Effector memory CD8-positive, alpha-beta T cell (primary cell): ENCODE measurements at regions not wholly inside any gene's neighbourhood (a gene's known extent, or its start where the extent isn't known, plus 50 kb on each side); places are given as distances from the start of the nearest gene placed in this dataset.

Experiments
- ATAC-seq: fragments of 150-1000 bp; cut with Tn5 transposase; replicated peaks from 2 replicates; pipeline ENCODE4 v1.10.0; 2021; ENCODE audit warnings: mild to moderate bottlenecking, moderate library complexity
- DNase-seq, 3 experiments: peaks; one replicate each; pipeline ENCODE4 v3.0.0; 2021
- H3K27ac Mint-ChIP-seq, 2 donors: one replicate each; pipeline ENCODE4 v1.8.0; 2022; ENCODE audit warnings: mild to moderate bottlenecking in 2 of 2, mixed read lengths in 2 of 2, moderate library complexity in 2 of 2
- H3K27me3 Mint-ChIP-seq, 2 donors: one replicate each; pipeline ENCODE4 v1.8.0; 2022; ENCODE audit warnings: mixed read lengths in 2 of 2
- H3K36me3 Mint-ChIP-seq: one replicate; pipeline ENCODE4 v1.8.0; 2022; ENCODE audit warnings: mild to moderate bottlenecking, moderate library complexity, mixed read lengths; ENCODE audit not compliant: insufficient read depth
- H3K4me1 Mint-ChIP-seq, 2 donors: one replicate each; pipeline ENCODE4 v1.8.0; 2022; ENCODE audit warnings: low read depth in 2 of 2, mixed read lengths in 2 of 2
- H3K4me3 Mint-ChIP-seq, 2 donors: one replicate each; pipeline ENCODE4 v1.8.0; 2022; ENCODE audit warnings: mild to moderate bottlenecking in 2 of 2, mixed read lengths in 2 of 2, moderate library complexity in 2 of 2
- H3K9me3 Mint-ChIP-seq, 2 donors: one replicate each; pipeline ENCODE4 v1.8.0; 2022; ENCODE audit warnings: mixed read lengths in 2 of 2

DNA sequence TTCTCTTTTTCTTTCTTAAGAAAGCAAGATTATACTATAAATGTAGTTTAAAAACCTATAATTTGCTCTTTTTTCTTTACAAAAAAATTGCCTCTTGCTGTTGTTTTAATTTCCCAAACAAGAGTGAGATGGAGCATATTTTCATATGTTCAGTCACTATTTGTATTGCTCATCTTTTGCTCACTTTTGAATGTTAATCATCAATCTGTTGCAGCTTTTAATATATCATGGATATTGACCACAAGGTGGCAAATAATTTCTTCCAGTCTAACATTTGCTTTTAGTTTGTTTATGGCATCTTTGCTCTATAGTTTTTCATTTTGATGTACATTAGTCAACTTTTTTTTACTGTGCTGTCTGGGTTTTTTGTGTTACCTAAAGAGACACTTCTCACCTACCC, 112.6 kb upstream of the THRB start:
- Mint-ChIP-seq H3K27ac (no peak overlapping the region), H3K4me3 (no peak overlapping the region), H3K4me1 (no peaks in the 10 kb centered on the region), H3K27me3 (no peaks in the 10 kb centered on the region), H3K36me3 (no peaks in the 10 kb centered on the region), H3K9me3 (peaks cover 8% of the 10 kb centered on the region in 2 donors)
- no peak for ATAC-seq
- no peak for DNase-seq

DNA sequence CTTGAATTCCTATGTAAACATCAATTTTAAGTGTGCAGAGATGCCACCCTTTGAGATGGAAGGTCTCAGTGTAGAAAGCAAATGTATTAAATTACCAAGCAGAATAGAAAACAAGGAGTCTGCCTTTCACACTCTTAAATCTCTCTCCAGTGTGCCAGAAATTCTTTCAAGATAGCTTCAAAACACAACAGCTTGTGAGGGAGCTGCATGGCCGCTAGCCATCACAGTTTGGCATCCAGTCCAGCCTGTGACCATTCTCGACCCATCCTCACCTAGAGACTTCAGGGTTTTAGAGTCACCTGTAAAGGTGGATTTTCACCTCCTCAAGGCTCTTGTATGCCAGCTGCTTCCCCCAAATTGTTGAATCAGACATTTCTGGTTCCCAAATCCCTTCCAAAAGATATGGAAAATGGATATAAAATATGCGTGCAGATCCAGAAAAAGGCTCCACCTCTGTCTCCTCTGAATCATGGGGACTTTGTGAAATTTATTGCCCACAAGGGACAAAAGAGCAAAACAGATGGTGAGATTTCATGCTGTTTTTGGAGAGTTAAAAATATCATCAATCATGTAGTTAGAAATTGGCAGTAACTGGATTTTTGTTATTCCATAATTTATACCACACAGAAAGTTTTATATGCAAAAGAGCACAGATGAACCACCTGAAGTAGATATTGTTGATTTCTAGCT, 114.2 kb upstream of the THRB start:
- no peak for ATAC-seq
- DNase-seq, result no peak
- H3K4me3 Mint-ChIP-seq, result no peak overlapping the region

DNA sequence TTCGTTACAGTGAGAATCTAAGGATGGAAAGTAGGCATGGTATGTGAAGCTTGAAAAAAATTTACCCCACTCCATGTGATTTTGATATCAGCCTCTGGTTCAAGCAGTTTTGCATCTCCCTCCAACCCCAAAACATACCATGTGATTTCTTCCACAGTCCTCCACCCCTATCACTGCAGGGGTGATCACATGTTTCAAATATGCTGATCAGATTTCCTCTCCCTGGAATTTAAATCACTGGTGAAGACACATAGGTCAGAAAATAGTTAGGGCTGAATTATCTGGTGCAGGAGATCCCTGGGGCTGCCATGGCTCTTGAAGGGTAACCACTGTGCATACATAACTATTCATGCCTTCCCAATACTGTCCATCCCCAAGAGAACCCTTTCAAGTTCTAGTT, 119.7 kb upstream of the THRB start:
- Mint-ChIP-seq H3K36me3 (no peaks in the 10 kb centered on the region), H3K27me3 (no peaks in the 10 kb centered on the region), H3K4me3 (no peak overlapping the region), H3K4me1 (no peaks in the 10 kb centered on the region), H3K9me3 (peaks cover 0 to 5% of the 10 kb centered on the region in 2 donors), H3K27ac (no peak overlapping the region)
- ATAC-seq (no peak), DNase-seq (no peak)

More for the DNA sequence above, 114.2 kb upstream of the THRB start:
- Mint-ChIP-seq H3K27me3 (no peaks in the 10 kb centered on the region), H3K36me3 (no peaks in the 10 kb centered on the region), H3K4me1 (no peaks in the 10 kb centered on the region), H3K27ac (no peak overlapping the region), H3K9me3 (peaks cover 8% of the 10 kb centered on the region in 2 donors)

DNA sequence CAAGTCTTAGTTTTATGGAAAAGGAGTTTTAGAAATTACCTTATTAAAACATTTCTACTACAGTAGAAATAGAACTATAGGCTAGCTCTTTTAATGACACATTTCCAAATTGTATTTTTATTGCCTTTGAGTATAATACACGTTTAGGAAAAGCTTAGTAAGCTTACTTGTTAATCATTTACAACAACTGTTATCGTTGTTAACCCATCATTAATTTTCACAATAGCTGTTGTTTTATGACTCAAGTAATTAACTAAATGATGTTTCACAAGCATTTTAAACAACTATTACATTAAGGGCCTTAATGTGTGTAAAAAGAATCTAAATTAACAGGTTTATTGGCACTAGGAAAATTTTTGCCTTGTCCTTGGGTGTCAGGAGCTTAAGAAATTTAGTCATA, 120.5 kb upstream of the THRB start:
- DNase-seq, result no peak
- no peak overlapping the region for H3K4me3 Mint-ChIP-seq
- H3K4me1 Mint-ChIP-seq, result no peaks in the 10 kb centered on the region
- peaks cover 0 to 5% of the 10 kb centered on the region in 2 donors for H3K9me3 Mint-ChIP-seq
- no peak for ATAC-seq
- H3K27ac Mint-ChIP-seq, result no peak overlapping the region
- no peaks in the 10 kb centered on the region for H3K36me3 Mint-ChIP-seq
- H3K27me3 Mint-ChIP-seq, result no peaks in the 10 kb centered on the region

DNA sequence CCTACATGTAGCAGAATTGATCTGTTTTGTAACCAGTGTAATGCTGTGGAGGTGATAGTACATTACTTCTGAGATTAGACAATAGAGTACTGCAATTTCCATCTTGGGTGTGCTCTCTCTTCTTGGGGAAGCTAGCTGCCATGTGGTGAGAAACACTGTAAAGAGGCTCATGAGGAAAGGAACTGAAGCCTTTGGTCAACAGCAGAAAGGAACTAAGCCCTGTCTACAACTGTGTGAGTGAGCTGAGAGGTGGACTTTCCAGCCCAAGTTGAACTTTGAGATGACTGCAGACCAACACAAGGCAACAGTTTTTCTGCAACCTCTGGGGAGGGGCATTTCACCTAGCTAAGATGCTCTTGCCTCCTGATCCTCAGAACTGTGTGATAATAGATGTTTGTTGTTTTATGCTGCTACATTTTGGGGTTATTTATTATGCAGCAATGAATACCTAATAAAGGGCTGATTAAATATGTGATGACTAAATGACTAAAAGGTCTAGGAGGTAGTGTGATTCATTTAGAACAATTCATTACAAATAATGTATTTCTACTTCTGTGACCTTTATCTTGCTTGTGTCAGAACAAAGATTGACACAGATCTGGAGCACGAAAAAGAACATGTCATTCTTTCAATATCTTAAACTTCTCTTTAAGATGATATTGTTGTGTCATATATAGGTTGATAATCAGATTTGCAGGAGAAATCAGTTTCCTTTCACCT, 121.6 kb upstream of the THRB start:
- Mint-ChIP-seq H3K27me3 (no peaks in the 10 kb centered on the region), H3K4me3 (no peak overlapping the region), H3K4me1 (no peaks in the 10 kb centered on the region), H3K36me3 (no peaks in the 10 kb centered on the region), H3K9me3 (peaks cover 0 to 3% of the 10 kb centered on the region in 2 donors), H3K27ac (no peak overlapping the region)
- ATAC-seq (no peak), DNase-seq (no peak)

DNA sequence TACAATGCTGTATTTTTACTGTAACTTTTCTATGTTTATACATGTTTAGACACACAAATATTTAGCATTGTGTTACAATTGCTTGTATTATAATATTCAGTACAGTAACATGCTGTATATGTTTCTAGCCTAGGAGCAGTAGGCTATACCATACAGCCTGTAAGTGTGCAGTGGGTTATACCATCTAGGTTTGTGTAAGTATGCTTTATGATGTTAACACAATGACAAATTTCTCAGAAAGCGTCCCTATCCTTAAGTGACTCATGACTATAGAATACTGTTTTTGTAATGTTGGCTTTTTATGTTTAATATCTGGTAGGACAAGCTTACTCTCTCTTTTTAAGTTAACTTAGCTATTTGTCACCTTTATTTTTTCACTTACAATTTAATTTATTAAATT, 127.5 kb upstream of the THRB start:
- DNase-seq, result no peak
- no peaks in the 10 kb centered on the region for H3K27me3 Mint-ChIP-seq
- H3K27ac Mint-ChIP-seq, result no peak overlapping the region
- no peaks in the 10 kb centered on the region for H3K36me3 Mint-ChIP-seq
- ATAC-seq, result no peak
- no peaks in the 10 kb centered on the region for H3K4me1 Mint-ChIP-seq
- no peak overlapping the region for H3K4me3 Mint-ChIP-seq
- H3K9me3 Mint-ChIP-seq, result no peaks in the 10 kb centered on the region

DNA sequence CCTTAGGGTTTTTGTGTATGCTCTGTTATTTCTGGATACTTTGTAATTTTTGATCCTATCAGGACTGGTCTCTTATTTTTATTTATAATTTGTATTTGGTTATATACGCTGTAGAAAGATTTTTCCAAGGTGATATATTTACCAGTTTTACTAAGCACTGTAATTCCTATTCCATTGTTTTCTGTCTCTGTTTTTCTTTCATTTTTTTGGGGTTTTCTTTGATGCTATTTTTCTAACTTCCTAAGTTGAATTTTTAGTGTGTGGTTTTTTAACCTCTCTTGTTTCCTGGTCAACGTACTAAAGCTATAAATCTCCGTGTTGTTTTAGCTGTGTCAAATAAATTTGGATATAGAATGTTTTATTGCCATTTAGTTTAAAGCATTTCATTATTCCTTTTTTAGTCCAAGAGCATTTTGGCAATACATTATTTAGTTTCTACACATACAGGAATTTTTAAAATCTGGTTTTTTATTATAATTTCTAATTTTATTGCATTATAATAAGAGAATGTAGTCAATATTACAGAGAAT, 128.1 kb upstream of the THRB start:
- H3K4me3 Mint-ChIP-seq, result no peak overlapping the region
- no peak for DNase-seq
- no peak for ATAC-seq
- H3K36me3 Mint-ChIP-seq, result no peaks in the 10 kb centered on the region
- H3K27me3 Mint-ChIP-seq, result no peaks in the 10 kb centered on the region
- no peaks in the 10 kb centered on the region for H3K9me3 Mint-ChIP-seq
- H3K4me1 Mint-ChIP-seq, result no peaks in the 10 kb centered on the region
- H3K27ac Mint-ChIP-seq, result no peak overlapping the region

DNA sequence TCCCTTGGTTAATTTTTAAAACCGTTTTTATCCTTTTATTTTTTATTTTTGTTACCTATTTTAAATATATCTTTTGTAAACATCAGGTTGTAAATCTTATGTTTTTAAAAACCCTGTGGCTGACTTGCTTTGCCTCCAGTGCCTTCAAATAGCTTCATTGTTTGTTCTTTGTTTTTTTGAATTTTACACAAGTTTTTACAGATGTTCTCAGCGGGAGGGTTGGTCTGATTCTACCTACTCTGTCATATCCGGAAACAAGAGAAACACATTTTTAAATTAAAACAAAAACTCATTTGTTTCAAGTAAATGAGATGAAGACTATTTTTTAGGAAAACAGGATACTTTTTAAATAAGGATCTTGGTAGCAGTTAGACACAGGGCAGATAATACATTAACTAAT, 129.0 kb upstream of the THRB start:
- Mint-ChIP-seq H3K4me1 (no peaks in the 10 kb centered on the region), H3K9me3 (peaks cover 0 to 1% of the 10 kb centered on the region in 2 donors), H3K4me3 (no peak overlapping the region), H3K27me3 (no peaks in the 10 kb centered on the region), H3K36me3 (no peaks in the 10 kb centered on the region), H3K27ac (no peak overlapping the region)
- no peak for ATAC-seq
- no peak for DNase-seq

DNA sequence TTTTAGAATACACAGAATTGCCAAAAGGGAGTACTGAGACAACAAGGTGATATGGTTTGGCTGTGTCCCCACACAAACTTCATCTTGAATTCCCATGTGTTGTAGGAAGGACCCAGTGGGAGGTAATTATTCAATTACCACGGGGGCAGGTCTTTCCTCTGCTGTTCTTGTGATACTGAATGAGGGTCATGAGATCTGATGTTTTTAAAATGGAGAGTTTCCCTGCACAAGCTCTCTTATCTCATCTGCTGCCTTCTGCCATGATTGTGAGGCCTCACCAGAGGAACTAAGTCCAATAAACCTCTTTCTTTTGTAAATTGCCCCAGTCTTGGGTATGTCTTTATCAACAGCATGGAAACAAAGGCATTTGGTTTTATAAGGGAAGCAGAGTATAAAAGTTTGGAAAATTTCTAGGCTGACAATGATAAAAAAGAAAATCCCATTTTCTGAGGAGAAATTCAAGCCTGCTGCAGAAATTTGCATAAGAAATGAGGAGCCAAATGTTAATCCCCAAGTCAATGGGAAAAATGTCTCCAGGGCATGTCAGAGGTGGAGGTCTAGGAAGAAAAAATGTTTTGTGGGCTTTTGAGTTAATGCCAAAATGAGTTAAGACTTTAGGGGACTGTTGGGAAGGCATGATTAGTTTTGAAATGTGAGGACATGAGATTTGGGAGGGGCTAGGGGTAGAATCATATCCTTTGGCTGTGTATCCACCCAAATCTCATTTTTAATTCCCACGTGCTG, 130.5 kb upstream of the THRB start:
- Mint-ChIP-seq H3K4me3 (no peak overlapping the region), H3K27ac (no peak overlapping the region), H3K9me3 (peaks cover 0 to 1% of the 10 kb centered on the region in 2 donors), H3K4me1 (no peaks in the 10 kb centered on the region), H3K36me3 (no peaks in the 10 kb centered on the region), H3K27me3 (no peaks in the 10 kb centered on the region)
- no peak for ATAC-seq
- no peak for DNase-seq

DNA sequence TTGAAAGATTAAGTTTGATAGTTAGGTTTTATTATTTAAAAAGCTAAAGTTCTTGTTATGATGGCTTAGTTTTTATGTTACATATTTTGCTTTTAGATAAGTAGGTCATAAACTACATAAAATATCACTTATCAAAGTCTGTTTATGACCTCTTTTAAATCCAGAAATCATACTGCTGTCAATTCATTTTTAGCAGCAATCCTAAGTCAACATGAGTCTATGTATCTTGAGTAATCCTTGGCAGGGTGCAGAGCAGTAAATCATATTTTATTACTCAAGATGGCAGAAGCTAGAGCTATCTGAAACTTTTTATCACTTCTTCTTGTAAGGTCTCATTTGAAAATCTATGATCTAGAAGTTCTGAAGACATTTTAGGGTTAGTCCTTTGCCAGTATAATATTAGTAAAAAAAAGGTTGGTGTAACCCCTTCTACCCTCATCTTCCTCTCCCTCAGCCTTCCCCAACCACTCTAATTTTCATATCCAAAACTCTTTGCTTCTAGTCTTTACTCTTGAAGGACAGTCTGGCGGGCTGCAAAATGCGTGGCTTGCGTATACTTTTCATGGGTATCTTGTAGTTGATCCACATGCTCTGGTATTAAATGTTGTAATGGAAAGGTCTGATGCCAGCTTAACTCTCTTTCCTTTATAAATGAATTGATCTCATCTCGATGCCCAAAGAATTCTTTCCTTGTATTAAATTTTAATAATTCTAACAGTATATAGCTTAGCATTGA, 134.0 kb upstream of the THRB start:
- Mint-ChIP-seq H3K27me3 (no peaks in the 10 kb centered on the region), H3K36me3 (no peaks in the 10 kb centered on the region), H3K9me3 (peaks cover 0 to 1% of the 10 kb centered on the region in 2 donors), H3K4me1 (no peaks in the 10 kb centered on the region), H3K27ac (no peak overlapping the region), H3K4me3 (no peak overlapping the region)
- no peak for ATAC-seq
- no peak for DNase-seq

DNA sequence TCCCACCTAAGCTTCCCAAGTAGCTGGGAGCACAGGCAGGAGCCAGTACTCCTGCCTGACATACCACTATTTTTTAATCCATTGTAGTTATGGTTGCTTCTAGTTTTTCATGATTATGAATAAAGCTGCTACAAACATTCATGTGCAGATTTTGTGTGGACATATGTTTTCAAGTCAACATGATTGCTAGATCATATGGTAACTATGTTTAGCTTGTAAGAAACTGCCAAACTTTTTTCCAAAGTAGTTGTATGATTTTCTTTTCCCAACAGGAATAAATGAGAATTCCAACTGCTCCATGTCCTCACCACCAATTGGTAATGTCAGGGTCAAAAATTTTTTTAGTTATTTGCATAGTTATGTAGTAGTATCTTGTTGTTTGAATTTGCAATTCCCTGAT, 136.8 kb upstream of the THRB start:
- no peaks in the 10 kb centered on the region for H3K36me3 Mint-ChIP-seq
- H3K27me3 Mint-ChIP-seq, result no peaks in the 10 kb centered on the region
- no peak overlapping the region for H3K4me3 Mint-ChIP-seq
- DNase-seq, result no peak
- no peaks in the 10 kb centered on the region for H3K4me1 Mint-ChIP-seq
- ATAC-seq, result no peak
- H3K9me3 Mint-ChIP-seq, result peaks cover 0 to 5% of the 10 kb centered on the region in 2 donors
- H3K27ac Mint-ChIP-seq, result no peak overlapping the region

DNA sequence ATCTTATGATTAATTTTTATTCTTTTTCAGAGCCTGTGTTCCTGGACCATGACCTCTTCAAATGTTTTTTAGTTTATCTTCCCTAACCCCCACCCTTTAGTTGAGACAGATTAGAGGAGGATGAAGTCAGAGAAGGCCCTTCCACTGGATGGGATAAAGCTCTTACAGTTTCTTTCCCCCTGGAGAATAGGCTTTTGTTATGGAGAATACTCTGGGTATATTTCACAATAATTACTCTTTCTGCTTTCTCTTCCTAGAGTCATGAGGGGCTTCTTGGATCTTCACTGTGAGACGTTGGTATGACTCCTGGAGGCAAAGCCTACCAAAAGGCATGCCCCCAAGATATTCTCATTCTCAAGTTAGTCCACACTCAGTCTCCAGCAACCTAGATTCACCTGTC, 144.4 kb upstream of the THRB start:
- Mint-ChIP-seq H3K4me1 (no peaks in the 10 kb centered on the region), H3K4me3 (no peak overlapping the region), H3K27ac (no peak overlapping the region), H3K9me3 (peaks cover 4 to 8% of the 10 kb centered on the region in 2 donors), H3K36me3 (no peaks in the 10 kb centered on the region), H3K27me3 (no peaks in the 10 kb centered on the region)
- ATAC-seq, result no peak
- no peak for DNase-seq
